HG03354 (cell line): ENCODE measurements at regions not wholly inside any gene's neighbourhood (a gene's known extent, or its start where the extent isn't known, plus 50 kb on each side); places are given as distances from the start of the nearest gene placed in this dataset.
"Not testable (repeated sequence)": the region's sequence is repeated elsewhere in the genome, so short reads cannot be mapped to it uniquely, and the experiment has no call there.

Source experiments
- ATAC-seq: cut with Tn5 transposase; IDR thresholded peaks from one replicate; pipeline ENCODE4 v1.9.1; 2021; ENCODE audit warnings: mild to moderate bottlenecking; ENCODE audit not compliant: unreplicated experiment, poor library complexity, severe bottlenecking

DNA sequence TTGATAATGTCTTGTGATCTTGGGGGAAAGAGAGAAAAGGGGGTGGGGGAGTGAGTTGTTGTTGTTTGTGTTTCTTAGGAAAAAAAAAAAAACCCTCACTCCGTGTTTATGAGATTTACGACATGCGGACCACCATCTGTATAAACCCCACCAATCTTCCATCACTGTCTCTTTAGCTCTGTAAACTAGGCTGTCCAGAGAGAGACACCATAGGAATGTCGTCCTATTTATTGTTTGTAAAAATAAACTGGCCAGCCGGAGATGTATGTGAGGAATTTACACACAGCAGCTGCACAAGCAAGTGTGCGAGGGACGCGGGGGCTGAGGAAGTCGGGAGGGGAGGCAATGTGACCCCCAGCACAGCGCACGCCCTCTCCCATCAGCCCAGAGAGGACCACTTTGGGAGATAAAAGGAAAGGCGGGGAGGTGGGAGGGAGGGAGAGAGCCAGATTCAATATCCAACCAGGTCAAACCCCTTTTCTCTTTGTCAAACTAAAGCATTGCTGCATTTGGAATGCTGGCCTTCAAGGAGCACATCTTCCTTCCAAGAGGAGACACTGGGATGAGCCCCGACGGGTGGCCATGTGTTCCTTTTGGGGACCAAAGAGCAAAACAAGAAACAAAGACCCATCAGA lies 136.2 kb upstream of the SALL1 start:
- ATAC-seq, result no peak

DNA sequence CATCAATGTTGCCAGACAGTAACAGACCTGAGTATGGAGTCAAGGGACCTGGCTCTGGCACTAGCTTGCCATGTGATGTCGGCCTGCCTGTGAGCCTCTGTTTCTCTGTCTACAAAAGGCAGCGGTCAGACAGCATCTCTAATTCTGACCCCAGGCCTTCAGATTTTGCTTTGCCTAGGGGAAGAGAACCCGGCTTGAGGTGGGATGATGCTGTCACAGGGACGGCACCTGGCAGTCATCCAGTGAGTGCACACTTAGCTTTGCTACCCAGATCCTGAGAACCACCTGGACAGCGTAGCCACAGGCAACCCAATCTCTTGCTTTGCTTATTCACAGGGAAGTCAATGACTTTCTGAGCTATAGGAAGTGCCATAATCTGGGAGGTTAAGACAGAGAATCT lies 135.2 kb upstream of the SALL1 start:
- ATAC-seq, result no peak

- no peak for ATAC-seq
These were observed 125.3 kb upstream of the SALL1 start for GRCh38 chr16:51276336-51276735.

GRCh38 chr16:51272420-51272819 lies 121.3 kb upstream of the SALL1 start:
- no peak for ATAC-seq

- ATAC-seq, result no peak
These were observed 120.2 kb upstream of the SALL1 start for GRCh38 chr16:51271156-51271701.

- no peak for ATAC-seq
These were observed 117.2 kb upstream of the SALL1 start for GRCh38 chr16:51268237-51268636.

DNA sequence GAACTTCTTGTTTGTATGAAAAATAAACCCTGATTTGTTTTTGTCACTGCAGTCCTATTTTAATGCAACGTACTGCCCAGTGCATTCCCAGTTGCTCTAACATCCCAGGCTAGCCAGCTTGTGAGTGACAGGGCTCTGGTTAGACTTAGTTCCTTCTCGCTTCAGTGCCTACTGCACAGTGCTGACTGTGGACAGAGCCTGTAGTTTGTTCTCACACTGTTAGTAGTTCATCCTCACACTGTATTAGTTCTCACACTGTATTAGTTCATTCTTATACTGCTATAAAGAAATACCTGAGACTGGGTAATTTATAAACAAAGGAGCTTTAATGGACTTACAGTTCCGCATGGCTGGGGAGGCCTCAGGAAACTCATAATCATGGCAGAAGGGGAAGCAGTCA lies 116.6 kb upstream of the SALL1 start:
- ATAC-seq, result no peak

DNA sequence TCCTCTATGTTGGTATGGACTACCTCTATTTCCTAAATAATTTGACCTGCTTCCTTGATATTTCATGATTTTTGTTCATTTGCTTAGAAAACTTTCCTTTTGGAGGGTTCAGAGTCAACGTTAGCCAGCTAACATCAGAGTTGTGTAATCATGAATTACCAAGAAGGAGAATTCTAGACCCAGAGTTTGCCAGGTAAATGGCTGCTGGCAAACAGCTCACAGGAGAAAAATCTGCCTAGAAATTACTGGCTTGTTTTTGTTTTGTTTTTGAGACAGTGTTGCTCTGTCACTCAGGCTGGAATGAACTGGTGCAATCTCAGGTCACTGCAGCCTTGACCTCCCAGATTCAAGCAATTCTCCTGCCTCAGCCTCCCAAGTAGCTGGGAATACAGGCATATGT lies 111.4 kb upstream of the SALL1 start:
- ATAC-seq, result no peak

DNA sequence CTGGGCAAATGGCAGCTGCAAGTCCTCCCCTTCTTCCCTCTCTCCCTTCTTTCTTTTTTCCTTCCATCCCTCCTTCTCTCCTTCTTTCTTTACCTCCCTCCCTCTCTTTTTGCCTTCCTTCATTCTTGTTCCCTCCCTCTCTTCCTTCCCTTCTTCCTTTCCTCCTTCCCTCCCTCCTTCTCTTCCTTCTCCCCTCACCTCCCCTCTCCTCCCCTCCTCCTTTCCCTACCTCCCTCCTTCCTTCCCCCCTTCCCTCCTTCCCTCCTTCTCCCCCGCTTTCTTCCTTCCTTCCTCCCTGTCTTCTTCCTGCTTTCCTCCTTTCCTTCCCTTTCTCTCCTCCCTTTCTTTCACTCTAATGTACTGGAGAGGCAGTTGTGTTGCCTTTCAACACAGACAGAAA lies 110.8 kb upstream of the SALL1 start:
- ATAC-seq, result no peak

- ATAC-seq, result no peak
These were observed 104.4 kb upstream of the SALL1 start for GRCh38 chr16:51255349-51255972.

DNA sequence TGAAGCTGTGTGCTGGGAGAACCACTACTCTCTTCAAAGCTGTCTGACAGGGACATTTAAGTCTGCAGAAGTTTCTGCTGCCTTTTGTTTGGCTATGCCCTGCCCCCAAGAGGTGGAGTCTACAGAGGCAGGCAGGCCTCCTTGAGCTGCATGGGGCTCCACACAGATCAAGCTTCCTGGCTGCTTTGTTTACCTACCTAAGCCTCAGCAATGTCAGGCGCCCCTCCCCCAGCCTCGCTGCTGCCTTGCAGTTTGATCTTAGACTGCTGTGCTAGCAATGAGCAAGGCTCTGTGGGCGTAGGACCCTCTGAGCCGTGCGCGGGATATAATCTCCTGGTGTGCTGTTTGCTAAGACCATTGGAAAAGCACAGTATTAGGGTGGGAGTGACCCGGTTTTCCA lies 103.3 kb upstream of the SALL1 start:
- not testable (repeated sequence) for ATAC-seq

DNA sequence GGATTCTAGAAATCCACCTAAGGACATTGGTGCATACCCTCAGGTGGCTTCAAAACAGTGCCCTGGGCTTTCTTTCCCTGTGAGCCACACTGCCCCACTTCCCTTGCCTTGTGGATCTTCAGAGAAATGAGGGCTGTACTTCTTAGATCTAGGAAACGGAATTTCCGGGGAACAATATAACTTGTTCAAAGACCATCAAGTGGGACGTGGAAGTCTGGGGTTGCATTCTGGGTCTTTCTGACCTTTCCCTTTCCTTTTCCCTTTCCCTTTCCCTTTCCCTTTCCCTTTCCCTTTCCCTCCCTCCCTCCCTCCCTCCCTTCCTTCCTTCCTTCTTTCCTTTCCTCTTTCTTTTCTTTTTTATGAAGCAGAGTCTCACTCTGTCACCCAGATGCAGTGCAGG lies 97.1 kb upstream of the SALL1 start:
- no peak for ATAC-seq

- no peak for ATAC-seq
These were observed 94.6 kb upstream of the SALL1 start for GRCh38 chr16:51245658-51245995.

GRCh38 chr16:51244887-51245657 lies 94.0 kb upstream of the SALL1 start:
- ATAC-seq, result no peak

DNA sequence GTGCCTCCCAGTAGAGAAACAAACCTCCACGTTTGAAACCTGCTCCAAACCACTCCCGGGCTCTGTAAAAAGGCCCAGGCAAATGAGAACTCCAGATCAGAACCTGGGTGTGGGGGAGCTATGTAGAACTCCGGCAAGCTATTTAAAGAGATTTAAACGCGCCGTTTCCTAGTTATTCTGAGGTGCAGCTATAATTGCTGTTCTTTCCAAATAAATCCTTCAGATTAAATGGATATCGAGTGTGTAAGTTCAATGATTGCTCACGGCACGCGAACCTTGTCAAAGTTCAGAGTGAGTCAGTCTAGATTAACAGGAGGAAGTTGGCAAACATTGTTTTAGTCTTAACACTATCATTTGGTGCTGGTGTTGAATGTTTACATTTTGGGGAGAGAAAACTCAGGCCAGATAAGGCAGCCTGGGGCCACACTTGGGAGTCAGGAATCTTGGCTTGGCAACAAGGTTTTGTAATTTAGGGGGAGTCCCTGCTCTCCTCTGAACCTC lies 92.9 kb upstream of the SALL1 start:
- no peak for ATAC-seq

GRCh38 chr16:51242296-51242994 lies 91.4 kb upstream of the SALL1 start:
- ATAC-seq, result no peak

DNA sequence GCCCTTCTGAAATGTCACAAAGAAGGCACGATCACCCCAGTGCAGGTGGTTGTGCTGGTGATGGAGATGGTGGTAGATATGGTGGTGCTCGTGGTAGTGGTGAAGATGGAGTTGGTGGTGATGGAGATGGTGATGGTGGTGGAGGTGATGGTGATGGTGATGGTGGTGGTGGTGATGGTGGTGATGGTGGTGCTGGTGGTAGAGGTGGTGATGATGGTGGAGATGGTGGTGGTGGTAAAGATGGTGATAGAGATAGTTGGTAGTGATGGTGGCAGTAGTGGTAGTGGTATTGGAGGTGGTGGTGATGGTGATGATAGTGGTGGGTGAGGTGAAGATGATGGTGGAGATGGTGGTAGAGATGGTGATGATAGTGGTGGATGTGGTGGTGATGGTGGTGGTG lies 88.1 kb upstream of the SALL1 start:
- ATAC-seq, result no peak

- ATAC-seq, result no peak
These were observed 86.8 kb upstream of the SALL1 start for GRCh38 chr16:51237861-51238378.

- no peak for ATAC-seq
These were observed 86.1 kb upstream of the SALL1 start for GRCh38 chr16:51237207-51237606.

GRCh38 chr16:51236583-51236982 lies 85.5 kb upstream of the SALL1 start:
- no peak for ATAC-seq
